CD8-positive, alpha-beta memory T cell (primary cell): ENCODE measurements at regions not wholly inside any gene's neighbourhood (a gene's known extent, or its start where the extent isn't known, plus 50 kb on each side); places are given as distances from the start of the nearest gene placed in this dataset.

ENCODE experiments used
- CTCF ChIA-PET: fragments of 350-600 bp; sonication (Branson Sonifier 250); formaldehyde crosslinking; loops from one replicate; lab custom pipeline; 2021; ENCODE audit warnings: antibody characterized with exemption; lab: Charles Lee
- POLR2A ChIA-PET: fragments of 350-600 bp; sonication (Branson Sonifier 250); formaldehyde crosslinking; loops from one replicate; lab custom pipeline; 2021; ENCODE audit warnings: antibody characterized with exemption; lab: Charles Lee
- DNase-seq, 5 donors: peaks; one replicate each; pipeline versions ENCODE4 v3.0.0 to v3.0.0-alpha.2; 2020 to 2022; ENCODE audit warnings: mixed read lengths in 1 of 5
- H3K27ac ChIP-seq: one replicate; pipeline ENCODE4 v1.7.0; 2013; ENCODE audit warnings: low read depth, mild to moderate bottlenecking, low read length, moderate library complexity
- H3K27me3 ChIP-seq: 2 replicates; pipeline ENCODE4 v1.7.0; 2013; ENCODE audit warnings: low read length, mild to moderate bottlenecking; ENCODE audit not compliant: insufficient read depth, poor library complexity, severe bottlenecking
- H3K36me3 ChIP-seq: 2 replicates; pipeline ENCODE4 v1.7.0; 2013; ENCODE audit warnings: mild to moderate bottlenecking, low read length, moderate library complexity; ENCODE audit not compliant: insufficient read depth
- H3K4me1 ChIP-seq: 2 replicates; pipeline ENCODE4 v1.7.0; 2013; ENCODE audit warnings: mild to moderate bottlenecking, low read length, moderate library complexity; ENCODE audit not compliant: insufficient read depth
- H3K4me3 ChIP-seq: 2 replicates; pipeline ENCODE4 v1.7.0; 2013; ENCODE audit warnings: mild to moderate bottlenecking, low read length
- H3K9me3 ChIP-seq: 2 replicates; pipeline ENCODE4 v1.7.0; 2013; ENCODE audit warnings: mild to moderate bottlenecking, low read length
- H3K27ac Mint-ChIP-seq, 8 donors: one replicate each; pipeline ENCODE4 v1.8.0; 2020 to 2021; ENCODE audit warnings: mixed read lengths in 8 of 8, mild to moderate bottlenecking in 6 of 8, inconsistent platforms in 3 of 8, moderate library complexity in 3 of 8
- H3K27me3 Mint-ChIP-seq, 2 donors: one replicate each; pipeline ENCODE4 v1.8.0; 2020 to 2021; ENCODE audit warnings: mixed read lengths in 2 of 2, mild to moderate bottlenecking in 1 of 2, moderate library complexity in 1 of 2
- H3K36me3 Mint-ChIP-seq, 3 donors: one replicate each; pipeline ENCODE4 v1.8.0; 2020 to 2021; ENCODE audit warnings: mixed read lengths in 3 of 3, inconsistent platforms in 1 of 3, mild to moderate bottlenecking in 1 of 3
- H3K4me1 Mint-ChIP-seq, 3 donors: one replicate each; pipeline ENCODE4 v1.8.0; 2020 to 2021; ENCODE audit warnings: mixed read lengths in 3 of 3, inconsistent platforms in 1 of 3, mild to moderate bottlenecking in 1 of 3
- H3K4me3 Mint-ChIP-seq, 7 donors: one replicate each; pipeline ENCODE4 v1.8.0; 2020 to 2021; ENCODE audit warnings: mixed read lengths in 7 of 7, mild to moderate bottlenecking in 6 of 7, moderate library complexity in 4 of 7, inconsistent platforms in 2 of 7
- H3K9me3 Mint-ChIP-seq, 5 donors: one replicate each; pipeline ENCODE4 v1.8.0; 2020 to 2022; ENCODE audit warnings: mixed read lengths in 5 of 5, mild to moderate bottlenecking in 3 of 5, moderate library complexity in 2 of 5, inconsistent platforms in 1 of 5

DNA sequence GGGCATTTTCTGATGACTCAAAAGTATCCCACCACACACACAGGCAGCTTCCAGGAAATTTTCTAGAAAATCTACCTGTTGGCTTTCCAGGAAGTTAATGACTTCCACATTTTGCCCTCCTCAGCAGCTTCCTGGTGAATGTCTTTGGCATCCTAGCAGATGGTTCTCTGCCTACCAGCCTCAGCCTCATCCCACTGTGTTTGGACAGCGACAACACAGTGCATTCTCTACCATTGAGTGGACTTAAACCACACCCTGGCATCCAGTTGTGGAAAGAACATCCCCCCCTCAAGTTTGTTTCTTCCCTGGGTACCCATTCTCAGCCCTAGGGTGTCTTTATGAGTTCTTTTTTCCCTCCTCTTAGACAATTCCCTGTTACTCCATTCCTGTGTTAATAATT is 50.8 kb upstream of the GADL1 start:
- no peak overlapping the region for H3K4me3 Mint-ChIP-seq
- no peak overlapping the region for H3K4me3 ChIP-seq
- H3K36me3 ChIP-seq, result no peaks in the 10 kb centered on the region

DNA sequence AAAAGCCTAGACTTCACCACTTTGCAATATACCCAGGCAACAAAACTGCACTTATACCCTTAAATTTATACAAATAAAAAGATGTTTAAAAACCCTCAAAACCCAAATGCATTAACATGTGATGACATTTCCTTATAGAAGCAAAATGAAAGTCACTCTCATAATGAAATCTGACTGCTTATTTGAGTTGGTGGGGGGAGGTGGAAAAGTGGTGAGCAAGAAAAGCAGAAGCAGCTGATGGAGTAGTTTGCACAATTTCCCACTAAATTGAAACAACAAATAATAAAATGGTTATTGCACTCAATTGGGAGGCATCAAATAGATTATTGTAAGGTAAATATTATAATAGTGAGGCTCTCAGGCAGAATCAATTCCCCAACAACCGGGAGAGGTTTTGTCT is 54.0 kb upstream of the GADL1 start:
- Mint-ChIP-seq H3K27ac (no peak overlapping the region), H3K4me1 (no peaks in the 10 kb centered on the region), H3K27me3 (peaks cover 6 to 18% of the 10 kb centered on the region in 2 donors), H3K36me3 (no peaks in the 10 kb centered on the region), H3K9me3 (peaks cover 0 to 3% (median 0%) of the 10 kb centered on the region in 5 donors), H3K4me3 (no peak overlapping the region)
- no peak overlapping the region for H3K4me3 ChIP-seq
- CTCF ChIA-PET, result no interaction called here
- no peak overlapping the region for H3K27ac ChIP-seq
- H3K27me3 ChIP-seq, result no peaks in the 10 kb centered on the region
- POLR2A ChIA-PET, result no interaction called here
- no peaks in the 10 kb centered on the region for H3K4me1 ChIP-seq
- H3K36me3 ChIP-seq, result no peaks in the 10 kb centered on the region
- DNase-seq, result no peak
- H3K9me3 ChIP-seq, result no peaks in the 10 kb centered on the region

More for the DNA sequence above, 50.8 kb upstream of the GADL1 start:
- Mint-ChIP-seq H3K4me1 (no peaks in the 10 kb centered on the region), H3K36me3 (no peaks in the 10 kb centered on the region), H3K9me3 (peaks cover 0 to 5% (median 0%) of the 10 kb centered on the region in 5 donors), H3K27ac (no peak overlapping the region), H3K27me3 (peaks cover 7 to 33% of the 10 kb centered on the region in 2 donors)
- no peaks in the 10 kb centered on the region for H3K27me3 ChIP-seq
- H3K27ac ChIP-seq, result no peak overlapping the region
- H3K4me1 ChIP-seq, result no peaks in the 10 kb centered on the region
- ChIA-PET POLR2A (no interaction called here), CTCF (no interaction called here)
- DNase-seq, result no peak
- H3K9me3 ChIP-seq, result no peaks in the 10 kb centered on the region

- H3K9me3 Mint-ChIP-seq, result no peaks in the 10 kb centered on the region
- no peaks in the 10 kb centered on the region for H3K4me1 Mint-ChIP-seq
- no peaks in the 10 kb centered on the region for H3K36me3 Mint-ChIP-seq
- POLR2A ChIA-PET, result no interaction called here
- no peaks in the 10 kb centered on the region for H3K27me3 ChIP-seq
- no peaks in the 10 kb centered on the region for H3K9me3 ChIP-seq
- no peak overlapping the region for H3K27ac ChIP-seq
- H3K4me3 ChIP-seq, result no peak overlapping the region
- no peaks in the 10 kb centered on the region for H3K4me1 ChIP-seq
- H3K27me3 Mint-ChIP-seq, result peaks cover 4 to 5% of the 10 kb centered on the region in 2 donors
- CTCF ChIA-PET, result no interaction called here
- H3K36me3 ChIP-seq, result no peaks in the 10 kb centered on the region
- H3K4me3 Mint-ChIP-seq, result no peak overlapping the region
- no peak for DNase-seq
- no peak overlapping the region for H3K27ac Mint-ChIP-seq
Observed at GRCh38 chr3:30951826-30952225, 57.4 kb upstream of the GADL1 start.

DNA sequence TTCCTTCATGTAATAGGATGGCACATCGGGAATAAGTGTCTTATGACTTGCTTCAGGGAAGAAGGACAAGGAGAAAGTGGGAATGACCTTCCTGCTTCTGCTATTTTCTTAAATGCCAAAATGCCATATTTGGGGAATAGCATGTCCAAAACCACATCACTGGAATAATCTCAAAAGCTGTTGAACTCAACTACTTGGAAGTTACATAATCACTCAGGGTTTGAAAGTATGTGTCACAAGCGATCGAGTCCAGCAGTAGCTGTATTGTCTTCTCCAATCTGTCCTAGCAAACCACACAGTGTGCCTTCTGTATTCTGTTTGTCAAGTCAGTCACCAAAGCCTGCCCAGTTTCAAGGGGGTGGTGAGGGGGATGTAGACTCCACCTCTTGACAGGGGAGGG is 58.3 kb upstream of the GADL1 start:
- H3K9me3 Mint-ChIP-seq, result no peaks in the 10 kb centered on the region
- H3K27ac Mint-ChIP-seq, result no peak overlapping the region
- H3K27me3 Mint-ChIP-seq, result peaks cover 4 to 5% of the 10 kb centered on the region in 2 donors
- POLR2A ChIA-PET, result no interaction called here
- DNase-seq, result no peak
- H3K4me1 ChIP-seq, result no peaks in the 10 kb centered on the region
- H3K27ac ChIP-seq, result no peak overlapping the region
- no peaks in the 10 kb centered on the region for H3K36me3 Mint-ChIP-seq
- no peak overlapping the region for H3K4me3 Mint-ChIP-seq
- CTCF ChIA-PET, result no interaction called here
- no peaks in the 10 kb centered on the region for H3K27me3 ChIP-seq
- H3K4me3 ChIP-seq, result no peak overlapping the region
- no peaks in the 10 kb centered on the region for H3K9me3 ChIP-seq
- no peaks in the 10 kb centered on the region for H3K36me3 ChIP-seq
- H3K4me1 Mint-ChIP-seq, result no peaks in the 10 kb centered on the region

DNA sequence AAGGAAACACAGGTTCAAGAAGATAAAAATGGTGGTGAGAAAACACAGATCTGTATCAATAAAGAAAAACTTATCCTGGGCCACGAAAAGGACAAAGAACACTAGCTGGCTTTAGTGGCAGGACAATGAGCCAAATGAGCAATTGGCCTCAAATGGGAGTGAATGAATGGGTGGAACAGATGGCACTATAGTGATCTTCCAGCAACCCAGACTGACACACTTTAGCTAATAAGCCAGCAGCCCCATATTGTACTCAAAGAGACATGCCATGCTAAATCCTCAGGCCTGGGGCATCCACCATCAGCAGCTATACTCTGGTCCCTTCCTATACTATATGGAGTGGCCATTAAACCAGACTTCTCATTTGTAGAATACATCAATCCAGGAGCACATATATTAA is 60.0 kb upstream of the GADL1 start:
- Mint-ChIP-seq H3K4me3 (no peak overlapping the region), H3K27ac (no peak overlapping the region), H3K4me1 (no peaks in the 10 kb centered on the region), H3K36me3 (peaks cover 0 to 10% (median 0%) of the 10 kb centered on the region in 3 donors), H3K27me3 (peaks cover 5 to 8% of the 10 kb centered on the region in 2 donors), H3K9me3 (peaks cover 2 to 8% (median 7%) of the 10 kb centered on the region in 5 donors)
- Histone ChIP-seq H3K27ac (no peak overlapping the region), H3K9me3 (no peaks in the 10 kb centered on the region), H3K36me3 (no peaks in the 10 kb centered on the region), H3K27me3 (no peaks in the 10 kb centered on the region), H3K4me3 (no peak overlapping the region), H3K4me1 (no peaks in the 10 kb centered on the region)
- CTCF ChIA-PET, result no interaction called here
- POLR2A ChIA-PET, result no interaction called here
- DNase-seq, result no peak

GRCh38 chr3:30962084-30962483 is 67.6 kb upstream of the GADL1 start:
- DNase-seq, result no peak
- no peak overlapping the region for H3K27ac ChIP-seq
- ChIA-PET CTCF (no interaction called here), POLR2A (no interaction called here)
- Mint-ChIP-seq H3K4me3 (no peak overlapping the region), H3K27me3 (peaks cover 0 to 26% of the 10 kb centered on the region in 2 donors), H3K9me3 (peaks cover 2 to 8% (median 7%) of the 10 kb centered on the region in 5 donors), H3K36me3 (peaks cover 0 to 14% (median 0%) of the 10 kb centered on the region in 3 donors), H3K4me1 (no peaks in the 10 kb centered on the region), H3K27ac (no peak overlapping the region)
- no peaks in the 10 kb centered on the region for H3K9me3 ChIP-seq
- no peaks in the 10 kb centered on the region for H3K36me3 ChIP-seq
- H3K4me3 ChIP-seq, result no peak overlapping the region
- H3K4me1 ChIP-seq, result no peaks in the 10 kb centered on the region
- no peaks in the 10 kb centered on the region for H3K27me3 ChIP-seq

GRCh38 chr3:30962493-30962892 is 68.0 kb upstream of the GADL1 start:
- ChIA-PET CTCF (no interaction called here), POLR2A (no interaction called here)
- Mint-ChIP-seq H3K4me3 (no peak overlapping the region), H3K9me3 (peaks cover 2 to 8% (median 7%) of the 10 kb centered on the region in 5 donors), H3K36me3 (peaks cover 0 to 14% (median 0%) of the 10 kb centered on the region in 3 donors), H3K4me1 (no peaks in the 10 kb centered on the region), H3K27me3 (peaks cover 0 to 25% of the 10 kb centered on the region in 2 donors), H3K27ac (no peak overlapping the region)
- Histone ChIP-seq H3K4me1 (no peaks in the 10 kb centered on the region), H3K9me3 (no peaks in the 10 kb centered on the region), H3K36me3 (no peaks in the 10 kb centered on the region), H3K4me3 (no peak overlapping the region), H3K27me3 (no peaks in the 10 kb centered on the region), H3K27ac (no peak overlapping the region)
- DNase-seq, result no peak

DNA sequence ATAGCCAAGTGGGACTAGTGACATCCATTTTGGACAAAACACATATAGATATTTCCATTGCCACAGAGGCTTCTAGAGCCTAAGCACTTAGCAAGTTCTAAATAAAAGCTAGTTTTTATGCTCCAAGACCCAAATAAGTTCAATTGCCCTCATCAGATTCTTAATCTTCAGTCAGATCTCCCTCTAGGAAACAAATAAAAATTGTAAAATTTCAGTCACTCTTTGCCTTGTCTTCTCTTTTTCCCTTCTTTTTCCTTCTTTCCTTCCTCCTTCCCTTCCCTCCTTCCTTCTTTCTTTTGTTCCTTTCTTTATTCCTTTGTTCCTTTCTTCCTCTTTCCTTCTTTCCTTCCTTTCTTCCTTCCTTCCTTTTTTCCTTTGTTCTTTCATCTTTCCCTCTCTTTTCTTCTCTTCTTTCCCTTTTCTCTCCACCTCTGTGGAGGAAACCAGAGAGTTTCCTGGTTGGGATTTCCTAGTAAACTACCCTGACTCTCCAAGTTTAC is 68.8 kb upstream of the GADL1 start:
- Mint-ChIP-seq H3K4me3 (no peak overlapping the region), H3K36me3 (peaks cover 0 to 12% (median 0%) of the 10 kb centered on the region in 3 donors), H3K4me1 (no peaks in the 10 kb centered on the region), H3K27ac (no peak overlapping the region), H3K27me3 (peaks cover 1 to 20% of the 10 kb centered on the region in 2 donors), H3K9me3 (peaks cover 2 to 7% (median 6%) of the 10 kb centered on the region in 5 donors)
- Histone ChIP-seq H3K27ac (no peak overlapping the region), H3K4me3 (no peak overlapping the region), H3K36me3 (no peaks in the 10 kb centered on the region), H3K4me1 (no peaks in the 10 kb centered on the region), H3K9me3 (no peaks in the 10 kb centered on the region), H3K27me3 (no peaks in the 10 kb centered on the region)
- no peak for DNase-seq
- ChIA-PET POLR2A (no interaction called here), CTCF (no interaction called here)
